HG03039 (cell line): ENCODE measurements at regions not wholly inside any gene's neighbourhood (a gene's known extent, or its start where the extent isn't known, plus 50 kb on each side); places are given as distances from the start of the nearest gene placed in this dataset.

Experiments
- ATAC-seq: cut with Tn5 transposase; IDR thresholded peaks from one replicate; pipeline ENCODE4 v1.9.1; 2021; ENCODE audit warnings: mild to moderate bottlenecking, moderate library complexity; ENCODE audit not compliant: unreplicated experiment

- ATAC-seq: no peak
These were observed 123.5 kb upstream of the ZNF32 start for GRCh38 chr10:43772171-43772570.

GRCh38 chr10:43771675-43772074 is 123.0 kb upstream of the ZNF32 start:
- ATAC-seq: no peak

GRCh38 chr10:43765516-43765915 is 116.8 kb upstream of the ZNF32 start:
- ATAC-seq: no peak

GRCh38 chr10:43763846-43764245 is 115.2 kb upstream of the ZNF32 start:
- ATAC-seq: no peak

- ATAC-seq: no peak
These were observed 111.8 kb upstream of the ZNF32 start for GRCh38 chr10:43760514-43760913.

GRCh38 chr10:43759216-43759615 is 110.5 kb upstream of the ZNF32 start:
- no peak for ATAC-seq

- ATAC-seq: no peak
These were observed 107.7 kb upstream of the ZNF32 start for GRCh38 chr10:43756341-43756740.

GRCh38 chr10:43754569-43755260 is 106.0 kb upstream of the ZNF32 start:
- ATAC-seq: no peak

- no peak for ATAC-seq
These were observed 104.8 kb upstream of the ZNF32 start for GRCh38 chr10:43753397-43754061.

GRCh38 chr10:43752682-43753081 is 104.0 kb upstream of the ZNF32 start:
- ATAC-seq: no peak

GRCh38 chr10:43751646-43752045 is 103.0 kb upstream of the ZNF32 start:
- no peak for ATAC-seq

GRCh38 chr10:43749940-43750552 is 101.4 kb upstream of the ZNF32 start:
- ATAC-seq: no peak

- no peak for ATAC-seq
These were observed 100.5 kb upstream of the ZNF32 start for GRCh38 chr10:43749145-43749576.

GRCh38 chr10:43748560-43748959 is 99.9 kb upstream of the ZNF32 start:
- ATAC-seq: no peak

- ATAC-seq: no peak
These were observed 98.2 kb upstream of the ZNF32 start for GRCh38 chr10:43746906-43747305.

- ATAC-seq: no peak
These were observed 90.5 kb upstream of the ZNF32 start for GRCh38 chr10:43739161-43739560.

- no peak for ATAC-seq
These were observed 88.3 kb upstream of the ZNF32 start for GRCh38 chr10:43737003-43737402.

- no peak for ATAC-seq
These were observed 87.2 kb upstream of the ZNF32 start for GRCh38 chr10:43735907-43736306.

GRCh38 chr10:43734716-43735115 is 86.0 kb upstream of the ZNF32 start:
- no peak for ATAC-seq

GRCh38 chr10:43731486-43731885 is 82.8 kb upstream of the ZNF32 start:
- ATAC-seq: no peak

GRCh38 chr10:43728425-43728824 is 79.7 kb upstream of the ZNF32 start:
- ATAC-seq: no peak

- ATAC-seq: no peak
These were observed 79.3 kb upstream of the ZNF32 start for GRCh38 chr10:43727935-43728334.
